Osteocyte (in vitro differentiated cells): ENCODE measurements at regions not wholly inside any gene's neighbourhood (a gene's known extent, or its start where the extent isn't known, plus 50 kb on each side); places are given as distances from the start of the nearest gene placed in this dataset.

Experiments
- DNase-seq: peaks from one replicate; pipeline ENCODE4 v3.0.0; 2021; ENCODE audit warnings: mixed read lengths; ENCODE audit not compliant: unreplicated experiment; ENCODE audit errors: extremely low spot score
- H3K27ac Mint-ChIP-seq: one replicate; pipeline ENCODE4 v1.8.0; 2021; ENCODE audit warnings: mild to moderate bottlenecking, mixed read lengths; ENCODE audit not compliant: unreplicated experiment
- H3K27me3 Mint-ChIP-seq: one replicate; pipeline ENCODE4 v1.8.0; 2021; ENCODE audit warnings: mixed read lengths; ENCODE audit not compliant: unreplicated experiment
- H3K36me3 Mint-ChIP-seq: one replicate; pipeline ENCODE4 v1.8.0; 2021; ENCODE audit warnings: mixed read lengths; ENCODE audit not compliant: unreplicated experiment
- H3K4me1 Mint-ChIP-seq: one replicate; pipeline ENCODE4 v1.8.0; 2021; ENCODE audit warnings: mixed read lengths; ENCODE audit not compliant: unreplicated experiment
- H3K4me3 Mint-ChIP-seq: one replicate; pipeline ENCODE4 v1.8.0; 2021; ENCODE audit warnings: mild to moderate bottlenecking, moderate library complexity, mixed read lengths; ENCODE audit not compliant: unreplicated experiment
- H3K9me3 Mint-ChIP-seq: one replicate; pipeline ENCODE4 v1.8.0; 2021; ENCODE audit warnings: mixed read lengths; ENCODE audit not compliant: unreplicated experiment
- TF ChIP-seq, protein P1 (sequence below): fragments of 200-600 bp; sonication (generic); IDR thresholded peaks from 2 replicates; pipeline ENCODE4 v1.5.0; 2021; ENCODE audit warnings: antibody characterized with exemption, mild to moderate bottlenecking, moderate library complexity

DNA sequence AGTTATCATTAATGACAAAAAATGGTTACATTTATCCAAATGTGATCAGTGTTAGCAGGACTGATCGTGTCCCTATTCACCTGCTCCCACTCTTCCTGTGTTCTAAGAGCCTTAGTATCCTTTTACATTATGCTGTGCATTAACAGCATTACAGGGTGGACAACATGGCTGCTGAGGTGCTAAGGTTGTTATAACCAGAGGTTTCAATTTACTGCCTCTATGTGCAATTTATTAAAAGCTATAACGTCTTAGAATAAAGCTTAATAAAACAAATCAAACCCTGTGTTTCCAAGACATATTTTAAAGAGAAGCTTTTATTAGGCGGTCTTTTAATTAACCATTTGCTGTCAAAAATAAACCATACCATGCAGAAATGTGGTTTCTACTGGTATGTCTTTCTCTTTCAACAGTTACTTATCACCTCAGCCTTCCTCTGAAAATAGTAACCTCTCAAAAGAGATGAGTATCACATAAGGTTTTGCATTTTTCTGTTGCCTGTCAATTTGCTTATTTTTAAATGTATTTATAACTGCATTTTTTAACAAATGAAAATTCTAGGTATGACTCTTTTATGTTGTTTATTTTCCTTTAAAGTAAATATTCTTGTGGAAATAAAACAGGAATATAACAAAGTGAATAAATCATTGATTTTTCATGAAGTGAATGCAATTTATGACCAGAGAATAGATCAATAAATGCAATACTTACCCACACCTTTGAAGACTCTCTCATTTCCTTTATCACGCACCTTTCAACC, 849.8 kb upstream of the SORCS1 start:
- H3K27ac Mint-ChIP-seq = no peak overlapping the region
- TF ChIP-seq, protein P1, sequence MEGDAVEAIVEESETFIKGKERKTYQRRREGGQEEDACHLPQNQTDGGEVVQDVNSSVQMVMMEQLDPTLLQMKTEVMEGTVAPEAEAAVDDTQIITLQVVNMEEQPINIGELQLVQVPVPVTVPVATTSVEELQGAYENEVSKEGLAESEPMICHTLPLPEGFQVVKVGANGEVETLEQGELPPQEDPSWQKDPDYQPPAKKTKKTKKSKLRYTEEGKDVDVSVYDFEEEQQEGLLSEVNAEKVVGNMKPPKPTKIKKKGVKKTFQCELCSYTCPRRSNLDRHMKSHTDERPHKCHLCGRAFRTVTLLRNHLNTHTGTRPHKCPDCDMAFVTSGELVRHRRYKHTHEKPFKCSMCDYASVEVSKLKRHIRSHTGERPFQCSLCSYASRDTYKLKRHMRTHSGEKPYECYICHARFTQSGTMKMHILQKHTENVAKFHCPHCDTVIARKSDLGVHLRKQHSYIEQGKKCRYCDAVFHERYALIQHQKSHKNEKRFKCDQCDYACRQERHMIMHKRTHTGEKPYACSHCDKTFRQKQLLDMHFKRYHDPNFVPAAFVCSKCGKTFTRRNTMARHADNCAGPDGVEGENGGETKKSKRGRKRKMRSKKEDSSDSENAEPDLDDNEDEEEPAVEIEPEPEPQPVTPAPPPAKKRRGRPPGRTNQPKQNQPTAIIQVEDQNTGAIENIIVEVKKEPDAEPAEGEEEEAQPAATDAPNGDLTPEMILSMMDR = no peak
- H3K36me3 Mint-ChIP-seq = no peaks in the 10 kb centered on the region
- DNase-seq = no peak
- no peaks in the 10 kb centered on the region for H3K4me1 Mint-ChIP-seq
- H3K9me3 Mint-ChIP-seq = peaks cover 43% of the 10 kb centered on the region
- H3K4me3 Mint-ChIP-seq = no peak overlapping the region
- no peaks in the 10 kb centered on the region for H3K27me3 Mint-ChIP-seq

DNA sequence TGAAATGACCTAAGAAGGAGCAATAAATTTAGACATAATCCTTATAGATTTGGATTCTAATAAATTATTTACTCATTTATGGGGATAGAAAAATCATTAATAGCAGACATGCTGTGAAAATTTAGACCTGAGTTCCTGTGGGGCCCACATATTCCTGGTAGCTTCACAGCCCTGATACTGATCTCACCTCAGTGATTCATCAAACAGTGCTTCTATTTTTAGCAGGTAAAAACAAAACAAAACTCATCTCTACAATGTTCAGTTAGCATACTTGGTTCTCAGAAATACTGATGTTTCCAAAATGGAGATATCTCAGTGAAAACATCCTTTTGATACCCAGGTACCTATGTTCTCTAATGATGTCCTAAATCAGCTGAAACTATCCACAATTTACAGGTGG, 841.1 kb upstream of the SORCS1 start:
- Mint-ChIP-seq H3K36me3 (no peaks in the 10 kb centered on the region), H3K27me3 (no peaks in the 10 kb centered on the region), H3K9me3 (peaks cover 40% of the 10 kb centered on the region), H3K27ac (no peak overlapping the region), H3K4me1 (no peaks in the 10 kb centered on the region), H3K4me3 (no peak overlapping the region)
- no peak for DNase-seq
- TF ChIP-seq, protein P1 = no peak

DNA sequence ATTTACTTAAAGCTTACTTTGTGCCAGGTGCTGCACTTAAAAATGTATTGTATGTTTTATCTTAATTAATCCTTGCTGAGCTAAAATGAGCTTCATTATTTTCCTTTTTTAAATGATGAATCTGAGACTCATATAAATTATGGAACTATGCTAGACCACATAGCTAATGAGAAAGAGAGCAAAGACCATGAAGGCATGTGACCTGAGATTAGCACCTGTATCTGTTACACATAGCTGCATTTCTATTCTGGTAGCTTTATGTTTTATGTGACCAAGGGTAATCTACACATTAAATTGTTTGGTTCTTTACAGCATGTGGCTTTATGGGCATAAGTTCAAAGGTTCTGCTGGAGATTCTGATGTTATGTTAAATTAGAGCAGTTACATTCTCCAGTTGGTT, 839.1 kb upstream of the SORCS1 start:
- Mint-ChIP-seq H3K36me3 (no peaks in the 10 kb centered on the region), H3K27me3 (no peaks in the 10 kb centered on the region), H3K4me1 (no peaks in the 10 kb centered on the region), H3K9me3 (peaks cover 31% of the 10 kb centered on the region), H3K27ac (no peak overlapping the region), H3K4me3 (no peak overlapping the region)
- DNase-seq = no peak
- TF ChIP-seq, protein P1 = no peak

DNA sequence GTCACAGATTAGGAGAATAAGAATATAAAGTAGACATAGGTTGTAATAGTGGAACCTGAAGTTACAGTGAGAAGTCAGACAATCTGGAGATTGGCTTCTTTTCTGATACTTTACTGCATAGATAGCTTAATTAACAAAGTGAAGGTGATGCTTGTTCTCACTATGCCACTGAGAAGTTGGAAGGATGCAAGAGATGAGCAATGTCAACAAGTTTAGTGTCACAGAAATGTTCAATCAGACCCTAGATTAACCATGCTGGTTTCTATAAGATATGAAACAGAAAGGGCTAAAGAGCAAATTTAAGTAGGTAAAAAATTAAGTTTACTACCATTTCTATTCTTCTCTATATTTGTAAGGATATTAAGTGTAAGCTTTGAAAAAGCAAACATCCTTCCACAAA, 838.6 kb upstream of the SORCS1 start:
- DNase-seq = no peak
- H3K27ac Mint-ChIP-seq = no peak overlapping the region
- no peaks in the 10 kb centered on the region for H3K27me3 Mint-ChIP-seq
- no peak overlapping the region for H3K4me3 Mint-ChIP-seq
- TF ChIP-seq, protein P1 = no peak
- H3K9me3 Mint-ChIP-seq = peaks cover 26% of the 10 kb centered on the region
- no peaks in the 10 kb centered on the region for H3K4me1 Mint-ChIP-seq
- no peaks in the 10 kb centered on the region for H3K36me3 Mint-ChIP-seq

DNA sequence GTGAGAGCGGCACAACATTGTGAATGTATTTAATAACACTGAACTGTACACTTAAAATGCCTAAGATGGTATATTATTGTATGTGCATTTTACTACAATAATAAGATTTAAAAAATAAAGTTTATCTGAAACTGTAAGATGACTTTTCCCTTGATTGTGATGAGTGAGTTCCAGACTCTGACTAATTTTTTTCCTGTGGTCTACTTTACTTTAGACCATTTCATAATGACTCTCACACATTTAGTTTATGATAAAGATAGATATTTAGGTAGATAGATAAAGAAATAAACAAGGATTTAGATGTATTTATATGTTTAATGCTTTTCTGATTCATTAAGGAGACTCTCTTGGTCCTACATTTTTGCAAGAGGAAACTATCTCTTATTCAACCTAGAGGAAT, 835.9 kb upstream of the SORCS1 start:
- no peak for DNase-seq
- no peak overlapping the region for H3K4me3 Mint-ChIP-seq
- no peaks in the 10 kb centered on the region for H3K4me1 Mint-ChIP-seq
- H3K36me3 Mint-ChIP-seq = no peaks in the 10 kb centered on the region
- no peaks in the 10 kb centered on the region for H3K27me3 Mint-ChIP-seq
- H3K9me3 Mint-ChIP-seq = peaks cover 14% of the 10 kb centered on the region
- TF ChIP-seq, protein P1 = no peak
- H3K27ac Mint-ChIP-seq = no peak overlapping the region
